ENCODE measurements at regions not wholly inside any gene's neighbourhood (a gene's known extent, or its start where the extent isn't known, plus 50 kb on each side); places are given as distances from the start of the nearest gene placed in this dataset.
"Not testable (repeated sequence)": the region's sequence is repeated elsewhere in the genome, so short reads cannot be mapped to it uniquely, and the experiment has no call there.

- no peak for DNase-seq (ENCODE audit: low read depth)
Observed at GRCh38 chr1:99361406-99361805, 97.1 kb downstream of the PLPPR4 start.

DNA sequence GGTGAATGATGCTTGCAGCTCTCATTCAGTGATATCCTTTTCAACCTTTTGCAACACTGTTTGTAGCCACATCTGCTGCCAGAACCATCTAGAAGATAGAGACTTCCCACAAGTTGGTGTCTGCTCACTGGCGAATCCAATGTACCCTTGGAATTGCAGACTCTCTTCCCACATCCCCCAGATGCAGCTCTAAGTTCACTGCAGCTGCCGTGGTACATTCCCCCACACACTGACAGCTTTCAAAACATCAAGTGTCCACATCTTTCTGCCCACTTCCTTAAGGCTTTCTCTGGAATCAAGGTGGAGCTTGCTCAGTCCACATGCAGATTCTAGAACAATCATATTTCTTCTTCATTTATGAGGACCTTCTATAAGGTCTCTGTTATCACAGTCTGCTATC lies 99.2 kb downstream of the PLPPR4 start:
- DNase-seq (ENCODE audit: low read depth), result no peak

DNA sequence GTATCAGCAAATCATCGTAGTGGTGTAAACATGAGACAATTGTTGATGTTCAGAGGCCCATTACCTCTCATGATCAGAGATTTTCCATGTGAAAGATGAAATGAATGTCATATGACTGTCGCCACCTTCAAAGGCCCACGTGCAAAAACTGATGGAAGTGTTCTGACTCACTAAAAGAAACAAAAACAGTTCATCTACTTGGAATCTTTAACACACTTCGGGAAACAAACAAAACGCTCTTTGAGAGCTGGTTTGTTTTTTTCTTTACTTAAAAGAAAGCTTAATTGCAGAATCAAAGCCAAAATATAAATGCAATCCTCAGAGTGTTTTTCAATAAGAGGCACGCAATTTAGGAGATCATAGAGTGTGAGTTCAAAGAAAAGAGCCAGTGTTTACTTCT lies 100.8 kb downstream of the PLPPR4 start:
- DNase-seq (ENCODE audit: low read depth), result peak; percentile 6

- DNase-seq (ENCODE audit: low read depth), result no peak
Observed at GRCh38 chr1:99365545-99365944, 101.3 kb downstream of the PLPPR4 start.

DNA sequence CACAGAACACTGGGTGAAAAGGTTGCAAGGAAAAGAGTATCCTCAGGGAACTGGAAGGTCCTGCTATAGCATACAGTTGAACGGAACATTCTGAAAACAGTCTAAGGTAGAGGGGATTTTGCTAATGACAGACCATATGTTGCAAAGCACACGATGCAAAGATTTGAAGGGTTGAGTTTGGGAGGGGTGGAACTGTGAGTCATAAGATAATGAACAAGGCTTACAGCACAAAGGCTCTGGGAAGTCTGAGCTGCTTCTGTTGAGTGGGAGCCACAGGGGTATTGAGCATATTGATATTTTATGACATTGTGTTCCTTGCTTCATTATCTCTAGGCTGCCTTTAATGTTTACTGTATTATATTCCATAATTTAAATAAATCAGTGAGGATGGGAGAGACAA lies 104.9 kb downstream of the PLPPR4 start:
- no peak for DNase-seq (ENCODE audit: low read depth)

DNA sequence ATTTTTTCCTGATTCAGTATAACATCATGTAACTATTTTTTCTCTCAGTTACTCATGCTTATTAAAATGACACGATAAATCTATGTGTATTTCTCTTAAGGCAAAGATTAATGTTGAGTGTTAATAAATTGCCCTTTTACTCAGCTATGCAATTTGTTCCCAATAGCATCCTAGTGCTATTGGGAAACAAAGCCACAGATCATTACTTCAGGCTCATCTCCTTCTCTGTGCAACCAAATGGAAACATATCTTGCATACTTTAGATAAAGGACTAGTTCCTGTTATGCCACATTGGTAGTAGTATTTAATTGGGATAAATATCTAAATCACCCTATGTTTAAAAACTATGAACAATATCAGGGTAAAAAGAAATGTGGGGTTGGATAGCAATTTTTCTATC lies 106.2 kb downstream of the PLPPR4 start:
- no peak for DNase-seq (ENCODE audit: low read depth)

DNA sequence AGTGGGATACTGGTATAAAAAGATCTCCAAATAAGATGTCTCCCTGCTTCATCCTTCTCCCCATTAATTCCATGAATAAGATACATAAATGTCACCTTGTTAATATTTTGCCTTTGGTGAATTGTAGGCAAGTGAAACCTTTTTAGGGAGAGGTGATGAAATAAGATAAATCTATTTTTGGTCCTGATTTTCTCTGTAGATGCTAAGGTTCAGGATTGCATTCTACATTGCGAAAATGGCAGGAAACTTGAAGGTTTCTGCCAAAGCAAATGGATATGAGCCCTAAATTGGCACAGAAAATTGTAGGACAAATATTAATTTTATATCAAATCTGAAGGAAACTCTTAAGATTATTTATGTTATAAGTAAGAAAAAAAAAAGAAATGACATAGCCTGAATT lies 107.1 kb downstream of the PLPPR4 start:
- no peak for DNase-seq (ENCODE audit: low read depth)

DNA sequence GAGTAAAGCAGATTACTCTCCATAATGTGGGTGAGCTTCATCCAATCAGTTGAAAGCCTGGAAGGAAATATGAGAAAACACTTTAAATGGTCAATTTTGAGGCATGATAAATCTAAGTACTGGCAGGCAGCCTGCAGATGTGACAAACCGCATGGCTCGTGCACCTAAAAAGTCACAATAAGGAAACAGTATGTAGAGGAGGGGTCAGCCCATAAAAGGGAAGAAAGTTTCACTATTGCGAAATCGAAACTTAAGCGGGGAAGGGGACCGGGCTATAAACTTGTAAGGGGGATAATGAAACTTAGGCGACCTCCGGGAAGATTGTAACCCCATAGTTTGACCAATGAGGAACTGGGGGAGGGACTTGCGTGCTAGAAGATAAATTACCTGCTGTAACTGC lies 109.8 kb downstream of the PLPPR4 start:
- DNase-seq (ENCODE audit: low read depth), result no peak

- DNase-seq (ENCODE audit: low read depth), result not testable (repeated sequence)
Observed at GRCh38 chr1:99374693-99375092, 110.4 kb downstream of the PLPPR4 start.

DNA sequence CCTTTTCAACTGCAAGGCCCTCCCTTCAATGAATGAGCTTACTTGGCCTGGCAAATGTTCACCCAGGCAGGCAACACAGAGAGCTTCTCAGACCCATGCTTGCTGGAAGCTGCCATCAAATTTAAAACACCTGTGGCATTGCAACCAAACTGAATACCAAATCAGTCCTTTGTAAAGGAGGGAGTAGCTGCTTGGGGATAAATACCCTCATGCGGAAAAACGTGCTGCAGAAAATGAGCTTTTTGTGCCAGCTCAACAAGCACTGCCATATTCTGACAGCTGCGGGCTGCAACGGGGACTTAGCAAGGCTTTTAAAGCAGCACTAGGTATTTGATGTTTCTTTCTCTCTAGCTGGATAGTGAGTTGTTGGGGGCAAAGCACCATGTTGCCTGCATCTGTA lies 119.7 kb downstream of the PLPPR4 start:
- DNase-seq (ENCODE audit: low read depth), result no peak

DNA sequence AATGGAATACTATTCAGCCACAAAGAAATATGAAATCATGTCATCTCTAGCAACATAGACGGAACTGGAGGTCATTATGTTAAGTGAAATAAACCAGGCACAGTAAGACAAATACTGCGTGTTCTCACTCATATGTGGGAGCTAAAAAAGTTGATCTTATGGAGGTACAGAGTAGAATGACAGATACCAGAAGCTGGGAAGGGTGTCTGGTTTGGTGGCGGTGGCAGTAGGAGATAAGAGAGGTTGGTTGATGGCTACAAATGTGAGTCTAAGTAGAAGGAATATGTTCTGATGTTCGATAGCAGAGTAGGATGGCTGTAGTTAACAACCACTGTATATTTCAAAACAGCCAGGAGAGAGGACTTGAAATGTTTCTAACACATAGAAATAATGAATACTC lies 121.6 kb downstream of the PLPPR4 start:
- no peak for DNase-seq (ENCODE audit: low read depth)

GRCh38 chr1:99396389-99396788 lies 132.1 kb downstream of the PLPPR4 start:
- DNase-seq (ENCODE audit: low read depth), result no peak

- no peak for DNase-seq (ENCODE audit: low read depth)
Observed at GRCh38 chr1:99397029-99397428, 132.7 kb downstream of the PLPPR4 start.

DNA sequence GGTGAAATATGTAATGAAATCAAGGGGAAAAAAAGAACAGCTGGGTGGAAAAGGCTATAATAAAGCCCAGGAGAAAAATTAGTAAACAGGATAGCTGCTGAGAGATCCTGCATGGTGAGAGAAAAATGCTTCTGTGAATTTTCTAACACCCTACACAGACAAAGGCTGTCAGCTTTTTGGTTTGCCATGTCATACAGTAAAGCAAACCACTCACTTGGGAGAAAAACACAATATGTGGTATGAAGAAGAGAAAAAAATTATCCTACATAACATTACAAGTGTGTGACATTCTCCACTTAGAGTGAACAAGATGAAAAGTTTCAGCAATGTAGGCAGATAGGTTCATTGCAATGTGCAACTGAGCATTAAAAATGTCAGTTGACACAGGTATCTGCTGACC lies 133.6 kb downstream of the PLPPR4 start:
- no peak for DNase-seq (ENCODE audit: low read depth)

DNA sequence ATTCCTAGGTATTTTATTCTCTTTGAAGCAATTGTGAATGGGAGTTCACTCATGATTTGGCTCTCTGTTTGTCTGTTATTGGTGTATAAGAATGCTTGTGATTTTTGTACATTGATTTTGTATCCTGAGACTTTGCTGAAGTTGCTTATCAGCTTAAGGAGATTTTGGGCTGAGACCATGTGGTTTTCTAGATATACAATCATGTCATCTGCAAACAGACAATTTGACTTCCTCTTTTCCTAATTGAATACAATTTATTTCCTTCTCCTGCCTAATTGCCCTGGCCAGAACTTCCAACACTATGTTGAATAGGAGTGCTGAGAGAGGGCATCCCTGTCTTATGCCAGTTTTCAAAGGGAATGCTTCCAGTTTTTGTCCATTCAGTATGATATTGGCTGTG lies 137.3 kb downstream of the PLPPR4 start:
- DNase-seq (ENCODE audit: low read depth), result not testable (repeated sequence)

GRCh38 chr1:99404399-99404798 lies 140.1 kb downstream of the PLPPR4 start:
- DNase-seq (ENCODE audit: low read depth), result not testable (repeated sequence)

DNA sequence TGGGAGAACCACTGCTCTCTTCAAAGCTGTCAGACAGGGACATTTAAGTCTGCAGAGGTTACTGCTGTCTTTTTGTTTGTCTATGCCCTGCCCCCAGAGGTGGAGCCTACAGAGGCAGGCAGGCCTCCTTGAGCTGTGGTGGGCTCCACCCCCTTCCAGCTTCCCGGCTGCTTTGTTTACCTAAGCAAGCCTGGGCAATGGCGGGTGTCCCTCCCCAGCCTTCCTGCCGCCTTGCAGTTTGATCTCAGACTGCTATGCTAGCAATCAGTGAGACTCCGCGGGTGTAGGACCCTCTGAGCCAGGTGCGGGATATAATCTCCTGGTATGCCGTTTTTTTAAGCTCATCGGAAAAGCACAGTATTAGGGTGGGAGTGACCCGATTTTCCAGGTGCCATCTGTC lies 141.0 kb downstream of the PLPPR4 start:
- not testable (repeated sequence) for DNase-seq (ENCODE audit: low read depth)

DNA sequence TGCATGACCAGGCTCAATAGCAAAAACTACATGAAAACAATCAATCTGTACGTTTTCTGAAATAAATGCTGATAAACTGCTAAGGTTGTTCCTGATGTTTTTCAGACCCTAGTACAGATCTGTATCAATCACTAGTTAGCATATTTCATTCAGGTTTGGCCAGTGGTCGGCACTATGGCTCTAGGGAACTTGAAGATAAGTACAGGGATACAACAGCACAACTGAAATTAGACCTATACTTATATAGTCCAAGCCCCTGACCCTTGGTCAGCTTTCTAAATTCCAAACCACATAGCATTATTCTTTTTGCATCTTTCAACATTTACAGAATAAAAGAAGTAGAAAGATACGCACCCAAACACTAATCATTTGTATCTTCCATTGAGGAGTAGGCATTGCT lies 142.7 kb downstream of the PLPPR4 start:
- DNase-seq (ENCODE audit: low read depth), result peak; percentile 7

DNA sequence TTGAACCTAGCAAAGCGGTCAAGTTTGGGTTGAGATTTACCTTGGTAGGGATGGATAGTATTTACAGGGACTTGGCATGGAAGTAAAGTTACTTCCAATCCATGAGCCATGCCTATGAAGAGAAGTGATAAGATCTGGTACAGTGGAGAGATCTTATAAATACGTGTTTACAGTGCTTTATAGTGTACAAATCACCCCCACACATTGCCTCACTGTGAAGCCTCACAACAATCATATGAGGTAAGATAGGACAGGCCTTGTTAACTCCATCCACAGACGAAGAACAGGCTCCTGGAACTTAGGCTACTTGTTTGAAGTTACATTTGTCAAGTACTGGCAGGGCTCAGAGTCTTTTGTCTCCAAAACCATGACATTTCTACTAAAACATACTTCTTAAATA lies 159.8 kb downstream of the PLPPR4 start:
- no peak for DNase-seq (ENCODE audit: low read depth)

- DNase-seq (ENCODE audit: low read depth), result no peak
Observed at GRCh38 chr1:99429754-99430153, 165.5 kb downstream of the PLPPR4 start.

GRCh38 chr1:99438656-99439230 lies 174.5 kb downstream of the PLPPR4 start:
- DNase-seq (ENCODE audit: low read depth), result no peak

GRCh38 chr1:99439433-99440075 lies 175.3 kb downstream of the PLPPR4 start:
- DNase-seq (ENCODE audit: low read depth), result no peak

DNA sequence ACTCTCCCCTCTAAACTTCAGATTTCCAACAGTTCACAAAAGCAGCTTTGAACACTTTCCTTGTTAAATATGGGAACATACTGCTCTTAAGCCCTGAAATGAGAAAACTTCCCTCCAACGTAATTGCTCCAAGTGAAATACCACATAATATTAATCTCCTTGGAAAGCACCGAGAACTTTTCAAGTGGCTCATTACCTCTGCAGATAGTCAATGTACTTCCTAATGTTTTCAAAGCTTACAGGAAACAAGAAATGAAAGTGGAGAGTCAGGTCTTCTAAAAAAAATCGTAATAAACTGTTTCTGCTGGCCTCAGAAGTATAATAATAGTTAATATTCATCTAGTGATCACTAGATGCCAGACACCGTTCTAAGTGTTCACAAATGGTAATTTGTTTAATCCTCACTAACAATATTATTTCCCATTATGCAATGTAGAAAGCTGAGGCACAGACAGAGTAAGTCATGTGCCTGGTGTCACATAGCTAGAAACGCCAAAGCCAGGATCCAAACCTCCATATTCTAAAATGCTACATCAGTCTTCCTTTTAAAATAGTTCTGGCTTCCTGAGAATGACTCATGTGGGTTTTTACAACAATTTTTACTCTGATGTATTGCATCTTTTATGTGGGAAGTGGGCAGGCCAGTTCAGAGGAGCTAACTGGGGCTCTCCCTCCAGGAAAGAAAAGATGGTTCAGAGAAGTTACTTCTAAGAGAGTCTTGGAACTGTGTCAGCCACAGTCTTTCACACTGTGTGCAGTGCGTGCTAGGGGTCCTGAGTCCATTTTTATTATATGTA lies 177.2 kb downstream of the PLPPR4 start:
- DNase-seq (ENCODE audit: low read depth), result peak; percentile 77
